Activated CD4-positive, alpha-beta T cell treated with anti-CD3 and anti-CD28 coated beads for 24 hours (primary cell): ENCODE measurements at regions not wholly inside any gene's neighbourhood (a gene's known extent, or its start where the extent isn't known, plus 50 kb on each side); places are given as distances from the start of the nearest gene placed in this dataset.

Experiments used
- DNase-seq, 2 donors: peaks; one replicate each; pipeline ENCODE4 v3.0.0-alpha.2; 2020; ENCODE audit warnings: low read depth in 2 of 2

- DNase-seq: no peak
These were observed 175.4 kb upstream of the IGSF21 start for GRCh38 chr1:17932164-17932563.

GRCh38 chr1:17933501-17933900 is 174.1 kb upstream of the IGSF21 start:
- DNase-seq: no peak

- no peak for DNase-seq
These were observed 173.6 kb upstream of the IGSF21 start for GRCh38 chr1:17933971-17934370.

- no peak for DNase-seq
These were observed 172.4 kb upstream of the IGSF21 start for GRCh38 chr1:17935230-17935629.

GRCh38 chr1:17941431-17942189 is 166.0 kb upstream of the IGSF21 start:
- no peak for DNase-seq

GRCh38 chr1:17943506-17943905 is 164.1 kb upstream of the IGSF21 start:
- DNase-seq: no peak

GRCh38 chr1:17944646-17945045 is 163.0 kb upstream of the IGSF21 start:
- DNase-seq: no peak

GRCh38 chr1:17946434-17946833 is 161.2 kb upstream of the IGSF21 start:
- no peak for DNase-seq

- DNase-seq: no peak
These were observed 159.0 kb upstream of the IGSF21 start for GRCh38 chr1:17948594-17948993.

GRCh38 chr1:17949511-17949910 is 158.1 kb upstream of the IGSF21 start:
- DNase-seq: no peak

- no peak for DNase-seq
These were observed 156.9 kb upstream of the IGSF21 start for GRCh38 chr1:17950728-17951127.

- DNase-seq: no peak
These were observed 155.1 kb upstream of the IGSF21 start for GRCh38 chr1:17952506-17952905.

- no peak for DNase-seq
These were observed 153.7 kb upstream of the IGSF21 start for GRCh38 chr1:17953921-17954320.

- DNase-seq: no peak
These were observed 152.0 kb upstream of the IGSF21 start for GRCh38 chr1:17955302-17956285.

GRCh38 chr1:17957588-17958267 is 149.9 kb upstream of the IGSF21 start:
- no peak for DNase-seq

GRCh38 chr1:17958704-17959103 is 148.9 kb upstream of the IGSF21 start:
- DNase-seq: no peak

GRCh38 chr1:17963513-17963912 is 144.1 kb upstream of the IGSF21 start:
- no peak for DNase-seq

- DNase-seq: no peak
These were observed 142.0 kb upstream of the IGSF21 start for GRCh38 chr1:17965515-17966100.

GRCh38 chr1:17966341-17966740 is 141.3 kb upstream of the IGSF21 start:
- no peak for DNase-seq

- no peak for DNase-seq
These were observed 139.9 kb upstream of the IGSF21 start for GRCh38 chr1:17967623-17968255.

GRCh38 chr1:17970757-17971156 is 136.8 kb upstream of the IGSF21 start:
- DNase-seq: no peak
